ENCODE measurements at regions not wholly inside any gene's neighbourhood (a gene's known extent, or its start where the extent isn't known, plus 50 kb on each side); places are given as distances from the start of the nearest gene placed in this dataset.

DNA sequence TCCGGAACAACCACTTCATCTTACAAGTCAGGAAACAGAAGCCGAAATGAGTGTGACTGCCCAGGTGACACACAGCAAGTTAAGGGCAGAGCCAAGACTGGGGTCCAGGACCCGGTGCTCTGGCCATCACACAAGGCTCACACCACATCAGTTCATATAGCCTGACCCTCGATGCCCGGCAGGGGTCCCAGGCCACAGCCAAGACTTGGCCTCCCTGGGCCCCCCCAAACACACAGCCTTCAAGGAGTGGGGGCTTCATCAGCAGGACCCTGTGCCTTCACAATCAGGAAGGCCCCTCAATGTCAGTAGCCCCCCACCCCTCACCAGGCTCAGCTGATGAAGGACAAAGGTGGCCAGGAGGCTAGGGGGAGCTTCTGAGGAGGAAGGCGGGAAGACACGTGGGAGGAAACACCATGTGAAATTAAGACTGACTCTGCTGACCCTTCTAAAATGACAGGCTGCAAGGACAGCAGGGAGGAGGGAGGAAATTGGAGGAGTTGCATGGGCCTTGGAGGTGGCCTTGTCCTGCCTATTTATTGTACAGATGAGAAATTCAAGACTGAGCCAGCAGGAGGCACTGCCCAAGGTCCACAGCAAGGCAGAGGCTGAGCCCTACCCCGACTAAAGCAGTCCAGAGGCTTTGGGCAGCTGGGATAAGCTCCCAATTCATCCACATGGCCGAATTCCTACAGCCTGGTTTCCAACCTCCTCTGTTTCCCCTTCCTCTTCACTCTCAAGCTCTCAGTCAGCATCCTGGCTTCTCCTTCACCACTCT is 216.1 kb upstream of the ZMIZ1 start:
- peak; percentile 8 to 33 for DNase-seq

DNA sequence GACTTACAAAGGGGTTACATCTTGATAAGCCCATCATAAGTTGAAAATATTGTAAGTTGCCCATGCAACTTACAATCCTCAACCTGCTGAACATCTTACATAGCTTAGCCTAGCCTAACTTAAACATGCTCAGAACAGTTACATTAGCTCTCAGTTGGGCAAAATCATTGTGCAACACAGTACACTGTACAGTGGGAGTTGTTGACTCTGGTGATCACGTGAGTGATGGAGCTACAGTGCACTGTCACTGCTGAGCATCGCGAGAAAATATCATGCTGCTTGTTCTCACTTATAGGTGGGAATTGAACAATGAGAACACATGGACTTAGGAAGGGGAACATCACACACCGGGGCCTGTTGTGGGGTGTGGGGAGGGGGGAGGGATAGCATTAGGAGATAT is 214.9 kb upstream of the ZMIZ1 start:
- no peak for DNase-seq

DNA sequence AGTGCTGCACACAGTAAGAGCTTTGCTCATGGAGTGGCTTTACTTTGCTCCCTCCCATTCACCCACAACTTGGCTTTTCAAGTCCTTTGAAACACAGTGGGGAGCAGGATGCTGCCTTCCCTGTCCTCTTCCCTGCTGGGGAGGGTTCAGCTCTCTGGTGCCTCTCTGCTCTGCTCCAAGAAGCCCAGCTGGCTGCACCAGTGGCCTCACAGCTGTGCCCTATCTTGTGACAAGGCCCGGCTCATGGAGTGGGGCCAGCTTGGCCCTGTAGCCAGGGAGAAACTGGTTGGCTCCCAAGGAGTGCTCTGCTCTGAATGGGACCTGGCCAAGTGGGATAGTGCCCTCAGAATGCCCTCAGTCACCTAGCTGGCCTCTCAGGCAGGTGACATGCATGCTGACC is 212.3 kb upstream of the ZMIZ1 start:
- no peak for DNase-seq

DNA sequence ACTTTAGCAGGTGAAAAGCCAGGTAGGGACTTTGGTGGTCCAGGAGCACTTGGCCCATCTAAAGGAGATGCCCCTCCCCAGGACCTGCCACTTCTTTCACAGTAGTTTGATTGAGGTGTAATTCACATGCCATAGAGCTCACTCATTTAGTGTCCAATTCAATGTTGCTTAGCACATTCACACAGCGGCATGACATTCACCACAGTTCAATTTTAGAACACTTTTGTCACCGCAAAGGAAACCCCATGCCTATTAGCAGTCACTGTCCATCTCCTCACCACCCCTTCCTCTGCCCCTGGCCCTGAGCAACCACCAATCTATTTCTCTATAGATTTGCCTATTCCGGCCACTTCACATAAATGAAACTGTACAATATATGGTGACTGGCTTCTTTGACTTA is 211.6 kb upstream of the ZMIZ1 start:
- DNase-seq = no peak

DNA sequence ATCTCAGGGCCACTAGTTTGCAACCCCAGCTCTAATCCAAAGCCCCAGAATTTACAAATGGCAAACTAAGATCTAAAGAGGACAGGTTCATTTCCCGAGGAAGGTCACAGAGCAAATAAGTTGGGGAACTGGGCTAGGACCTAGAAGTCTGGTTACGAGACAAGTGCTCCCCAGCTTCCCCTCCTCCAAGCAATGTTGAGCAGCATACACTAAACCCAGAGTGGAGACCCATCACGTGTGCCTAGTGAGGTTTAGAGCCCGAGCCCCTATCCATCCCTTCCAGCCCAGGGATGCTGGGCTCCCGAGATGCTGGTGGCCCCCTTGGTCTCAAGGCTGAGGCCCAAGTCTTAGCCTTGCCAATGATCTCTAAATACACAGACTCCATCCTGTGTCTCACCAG is 209.5 kb upstream of the ZMIZ1 start:
- no peak for DNase-seq

DNA sequence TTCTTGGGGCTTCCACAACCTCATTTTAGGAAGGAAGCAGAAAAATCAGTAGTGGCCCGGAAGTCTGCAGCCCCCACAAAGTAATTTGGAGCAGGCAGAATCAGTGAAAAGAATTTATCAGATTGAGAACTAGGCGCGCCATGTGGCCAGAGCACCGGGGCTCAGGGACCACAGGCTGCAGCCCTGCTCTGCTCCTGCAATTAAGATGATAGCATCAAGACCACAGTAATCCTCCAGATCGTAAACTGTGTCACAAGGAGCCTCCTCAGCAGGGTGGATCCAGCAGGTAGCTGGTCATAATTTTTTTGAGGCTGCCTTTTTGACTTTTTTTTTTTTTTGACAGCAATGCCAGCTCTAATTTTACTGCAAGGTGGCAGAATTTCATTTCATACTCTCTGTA is 209.0 kb upstream of the ZMIZ1 start:
- DNase-seq = no peak

DNA sequence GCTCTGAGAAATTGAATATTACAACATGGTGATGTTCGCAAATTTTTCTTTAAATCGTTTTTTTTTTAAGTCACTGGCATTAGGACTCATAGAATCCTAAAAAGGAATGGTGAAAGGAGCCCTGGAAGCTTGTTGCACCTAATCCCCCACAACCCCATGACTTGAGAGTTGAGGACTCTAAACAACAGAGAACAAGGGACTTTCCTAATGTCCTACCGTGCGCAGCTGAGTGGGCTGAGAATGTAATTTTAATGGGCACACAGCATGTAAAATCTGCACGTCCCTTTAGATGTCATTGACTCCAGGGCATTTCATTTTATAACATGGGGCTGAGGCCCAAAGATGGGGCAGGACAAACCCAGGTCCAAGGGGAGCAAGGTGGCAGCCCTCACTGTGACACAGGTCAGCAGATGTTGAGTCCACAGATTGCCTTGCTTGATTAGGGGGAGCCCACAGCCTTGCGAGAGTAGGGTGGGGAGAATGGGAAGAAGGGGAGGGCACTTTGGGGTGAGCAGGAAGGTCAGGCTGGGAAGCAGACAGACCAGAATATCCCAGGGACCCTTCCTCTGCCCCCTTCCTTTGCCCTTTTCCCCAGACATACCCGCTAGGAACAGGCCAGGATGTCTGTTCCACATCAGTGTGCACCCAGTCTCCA is 208.4 kb upstream of the ZMIZ1 start:
- DNase-seq = no peak

DNA sequence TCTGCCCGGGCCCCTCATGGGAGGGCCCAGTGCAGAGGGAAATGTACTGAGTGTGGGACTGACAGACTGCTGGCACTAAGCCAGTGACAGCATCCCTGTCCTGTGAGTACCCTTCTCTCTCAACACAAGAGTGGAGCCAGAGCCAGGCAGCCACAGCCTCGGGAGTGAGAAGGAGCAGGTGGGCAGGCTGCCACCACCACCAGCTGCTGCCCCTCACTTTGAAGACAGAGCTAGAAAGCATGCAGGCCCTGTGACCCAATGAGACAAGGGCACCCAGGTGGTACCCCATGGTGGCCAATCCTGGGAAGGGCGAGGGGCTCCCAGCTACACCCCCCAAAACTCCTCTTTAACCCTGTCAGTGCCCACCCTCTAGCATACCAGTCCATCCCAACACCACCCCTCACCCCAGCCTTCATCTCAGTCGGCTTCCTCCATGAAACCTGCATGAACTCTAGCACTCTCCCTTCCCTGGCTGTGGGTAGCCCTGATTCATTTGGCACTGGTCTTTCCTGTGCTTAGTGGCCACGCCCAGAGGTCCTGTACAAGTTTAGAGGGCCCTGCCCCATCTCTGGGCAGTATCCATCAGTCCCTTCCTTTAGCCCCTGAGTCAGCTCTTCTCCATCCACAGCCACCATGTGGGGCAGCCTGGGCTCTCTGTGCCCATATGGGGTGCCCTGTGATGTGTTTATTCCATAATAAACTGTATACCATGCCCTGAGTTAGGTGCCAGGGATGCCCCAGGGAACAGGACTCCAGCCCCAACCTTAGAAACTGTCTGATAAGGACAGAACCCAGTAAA is 207.0 kb upstream of the ZMIZ1 start:
- DNase-seq = no peak

DNA sequence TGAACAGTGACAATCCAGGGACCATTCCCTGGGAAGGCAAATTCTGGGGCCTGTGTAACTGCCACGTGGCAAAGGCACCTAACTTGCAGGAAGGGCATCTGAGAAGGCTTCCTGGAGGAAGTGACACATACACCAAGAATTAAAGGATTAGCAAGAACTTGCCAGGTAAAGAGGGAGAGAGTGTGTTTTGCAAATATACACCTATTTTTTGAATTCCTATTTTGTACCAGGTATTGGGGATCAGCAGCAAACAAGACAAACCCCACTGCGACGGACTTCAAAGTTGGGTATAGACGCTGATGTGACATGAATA is 206.5 kb upstream of the ZMIZ1 start:
- DNase-seq = no peak

DNA sequence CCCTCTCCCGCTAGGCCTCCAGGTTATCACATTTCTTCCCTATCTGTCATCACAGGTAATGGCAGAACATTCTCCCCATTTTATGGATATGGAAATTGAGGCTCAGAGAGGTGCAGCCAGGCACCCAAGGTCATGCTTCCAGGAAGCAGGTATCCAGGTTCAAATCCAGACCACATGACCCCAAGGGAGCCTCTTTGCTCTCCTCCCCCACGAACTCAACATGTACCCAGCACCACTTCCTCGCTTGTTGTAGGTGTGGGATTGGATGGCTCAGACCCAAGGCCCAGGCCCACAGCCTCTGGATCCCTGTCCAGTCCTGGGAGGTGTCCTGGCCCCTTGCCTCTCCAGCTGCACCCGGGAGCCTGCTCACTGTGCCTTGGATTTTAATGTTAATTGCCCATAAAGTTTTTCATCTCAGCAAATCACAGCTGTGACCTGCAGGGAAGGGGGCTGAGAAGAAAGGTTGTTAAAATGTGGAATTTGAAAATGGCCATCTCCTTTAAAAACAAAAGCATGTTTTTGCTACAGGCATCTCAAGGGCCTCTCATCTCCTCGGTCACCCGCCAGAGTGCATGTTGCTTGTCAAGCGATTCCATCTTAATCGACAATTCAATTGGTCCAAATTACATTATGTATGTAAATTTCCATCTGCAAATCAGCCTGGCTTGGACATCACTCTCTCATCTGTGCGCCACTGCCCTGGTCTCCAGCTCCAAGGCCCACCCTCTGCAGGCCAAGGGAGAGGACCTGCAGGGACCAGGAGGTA is 205.4 kb upstream of the ZMIZ1 start:
- DNase-seq = no peak

DNA sequence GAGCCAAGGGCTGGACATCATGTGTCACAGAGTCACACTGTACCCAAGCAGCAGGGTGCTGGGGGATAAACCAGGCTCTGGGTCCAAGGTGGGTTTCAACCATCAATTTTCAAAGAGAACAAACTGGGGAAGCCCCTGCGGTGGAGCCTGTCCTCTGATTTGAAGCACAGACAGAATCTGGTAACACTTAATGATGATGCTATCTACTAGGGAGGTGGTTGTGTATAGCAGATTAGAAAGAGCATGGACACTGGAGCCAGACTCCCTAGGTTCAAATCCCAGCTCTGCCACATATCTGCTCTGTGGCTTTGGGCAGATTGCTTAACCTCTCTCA is 204.9 kb upstream of the ZMIZ1 start:
- DNase-seq = no peak

DNA sequence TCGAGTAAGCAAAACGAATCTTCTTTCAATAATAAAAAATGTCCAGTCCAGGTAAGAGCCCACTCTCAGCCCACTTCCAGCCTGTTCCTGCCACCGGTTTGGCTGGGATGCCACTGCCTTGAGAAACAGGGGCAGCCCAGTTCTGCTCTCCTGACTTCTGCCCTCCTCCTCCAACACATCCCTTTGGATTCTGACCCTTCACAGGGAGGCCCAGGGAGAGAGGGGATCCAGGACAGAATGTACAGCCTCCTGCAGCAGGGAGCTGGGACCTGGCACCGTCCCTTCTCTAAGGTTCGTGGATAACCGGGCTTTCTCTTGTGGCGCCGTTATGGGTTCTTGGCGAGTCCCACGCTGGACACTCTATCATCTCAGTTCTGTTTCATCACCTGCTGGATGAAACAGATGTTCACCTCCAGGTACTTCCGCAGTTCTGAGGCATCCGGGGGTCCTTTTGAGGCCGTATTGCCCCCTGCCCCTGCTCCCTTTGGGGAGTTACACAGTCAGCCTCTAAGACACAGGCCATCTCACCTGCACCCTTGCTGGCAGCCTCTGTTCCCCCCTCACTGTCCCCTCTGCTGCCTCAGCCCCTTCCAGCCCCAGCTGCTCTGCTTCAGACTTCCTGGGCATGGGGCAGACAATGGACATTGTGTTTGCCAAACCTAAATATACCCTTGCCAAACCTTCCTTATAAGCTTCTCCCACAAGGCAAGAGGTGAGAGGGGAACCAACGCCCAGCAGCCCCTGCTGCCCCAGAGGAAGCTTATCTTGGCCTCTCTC is 203.8 kb upstream of the ZMIZ1 start:
- no peak for DNase-seq

DNA sequence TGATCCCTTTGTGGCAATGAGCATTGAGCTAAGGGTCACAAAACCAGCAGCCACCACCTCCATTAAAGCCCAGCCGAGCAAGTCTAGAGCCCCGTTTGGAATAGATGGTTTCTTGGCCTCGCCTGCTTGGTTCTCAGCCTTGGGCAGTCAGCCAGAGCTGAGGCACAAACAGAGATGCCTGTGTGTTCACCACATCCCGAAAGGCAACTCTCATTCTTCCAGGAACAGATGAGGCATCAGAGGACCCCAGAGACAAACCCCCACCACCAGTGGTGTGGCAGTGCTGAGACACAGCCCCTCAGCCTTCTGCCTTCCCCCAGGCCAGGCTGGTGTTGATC is 203.3 kb upstream of the ZMIZ1 start:
- DNase-seq = no peak

DNA sequence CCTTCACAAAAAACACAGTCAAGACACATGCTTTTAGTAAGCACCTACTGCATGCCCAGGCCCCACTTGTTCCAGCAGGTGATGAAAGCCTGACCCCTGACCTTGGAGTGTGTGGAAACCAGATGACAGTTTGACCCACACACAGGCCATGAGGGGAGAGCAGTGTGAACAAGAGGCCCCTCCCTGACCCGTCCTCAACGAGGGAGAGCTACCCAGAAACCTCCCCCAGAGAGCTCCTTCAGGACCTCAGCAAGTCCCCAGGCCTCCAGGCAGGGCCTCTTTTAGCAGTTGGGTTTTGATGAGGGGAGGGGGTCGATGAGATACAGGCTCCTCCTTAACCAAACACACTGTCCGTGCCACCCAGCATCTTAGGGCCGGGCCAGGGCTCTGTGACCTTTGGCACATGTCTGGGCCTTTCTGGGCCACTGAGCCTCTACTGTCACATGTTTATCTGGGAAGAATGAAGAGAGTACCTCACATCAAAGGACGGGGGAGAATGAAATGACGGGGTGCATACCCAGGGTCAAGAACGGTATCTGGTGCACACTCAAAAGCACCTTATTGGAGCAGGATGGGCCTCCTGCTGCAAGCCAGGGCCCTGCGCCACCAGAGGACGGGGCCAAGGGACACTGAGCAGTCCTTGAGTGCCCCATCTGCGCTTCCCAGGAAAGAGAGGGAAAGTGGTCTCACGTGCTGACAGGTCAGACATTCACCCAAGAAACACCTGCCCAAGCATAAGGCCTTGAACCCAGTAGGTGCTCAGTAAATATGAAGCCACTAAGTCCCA is 202.6 kb upstream of the ZMIZ1 start:
- no peak for DNase-seq

DNA sequence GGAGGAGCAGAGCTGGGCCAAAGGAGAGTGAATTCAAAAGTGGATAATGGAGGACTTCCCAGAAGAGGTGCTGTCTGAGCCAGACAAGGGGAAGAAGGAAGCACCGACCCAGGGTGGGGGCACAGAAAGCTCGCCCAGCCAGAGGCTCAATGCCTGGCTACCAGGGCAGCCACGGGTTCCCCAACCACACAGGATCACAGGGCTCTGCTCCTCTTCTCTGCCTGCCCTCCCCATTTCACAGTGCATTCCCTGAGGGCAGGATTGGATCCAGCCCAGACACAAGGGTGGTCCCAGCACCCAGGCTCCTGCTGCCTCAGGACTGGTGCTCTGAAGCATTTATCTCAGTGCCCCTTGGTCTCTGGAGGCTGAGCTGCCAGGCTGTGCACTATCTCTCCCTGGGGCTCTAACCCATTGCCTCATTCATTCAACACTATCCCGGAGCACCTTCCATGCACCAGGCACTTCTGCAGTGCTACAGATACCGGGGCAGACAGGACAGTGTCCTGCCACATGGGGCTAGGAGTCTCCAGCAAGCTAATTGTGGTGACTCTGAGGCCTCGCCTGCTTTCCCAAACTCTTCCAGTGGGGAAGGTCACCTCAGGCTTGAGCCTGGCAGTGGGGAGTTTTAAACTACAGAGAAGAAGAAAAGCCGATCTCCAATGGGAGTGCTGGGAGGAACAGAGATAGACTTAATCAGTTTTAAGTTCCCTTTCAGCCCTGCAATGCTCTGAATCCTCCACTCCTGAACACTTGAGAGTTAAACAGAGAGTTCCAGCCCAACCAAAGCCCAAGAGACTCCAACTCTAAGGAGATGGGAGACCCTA is 201.8 kb upstream of the ZMIZ1 start:
- no peak for DNase-seq

DNA sequence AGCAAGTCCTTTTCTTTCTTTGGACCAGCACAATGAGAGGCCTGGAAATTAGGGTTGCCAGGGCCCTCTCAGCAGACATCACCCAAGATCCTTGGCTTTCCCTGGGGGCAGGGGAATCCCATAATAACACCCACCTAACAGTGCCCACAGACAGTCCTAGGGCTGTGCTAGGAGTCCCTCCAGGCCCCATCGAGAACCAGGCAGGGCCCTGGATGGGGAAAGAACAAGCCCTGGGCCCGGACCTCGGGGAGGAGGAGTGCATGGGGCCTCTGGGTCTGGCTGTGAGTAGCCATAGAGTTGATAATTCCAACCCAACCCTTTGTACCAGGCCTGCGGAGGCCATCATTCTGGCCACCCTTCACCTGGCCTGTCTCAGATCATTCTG is 201.2 kb upstream of the ZMIZ1 start:
- DNase-seq = no peak

DNA sequence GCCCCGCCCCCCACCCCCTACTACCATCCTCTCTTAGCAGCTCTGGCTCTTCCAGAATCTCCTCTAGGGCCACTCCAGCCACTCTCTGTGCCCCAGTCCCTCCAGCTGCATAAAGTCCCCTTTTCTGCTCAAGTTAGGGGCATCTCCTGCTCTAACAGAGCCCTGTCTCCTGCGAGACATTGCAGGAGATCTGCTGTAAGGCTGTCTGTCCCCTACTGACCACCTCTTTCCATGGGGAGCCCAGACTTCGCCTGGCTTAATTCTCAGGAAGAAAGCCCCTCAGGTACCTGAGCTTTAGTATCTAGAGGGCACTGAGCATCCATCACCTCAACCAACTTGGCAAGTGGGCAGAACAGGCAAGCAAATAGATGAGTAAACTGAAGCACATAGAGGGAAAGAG is 200.7 kb upstream of the ZMIZ1 start:
- no peak for DNase-seq

DNA sequence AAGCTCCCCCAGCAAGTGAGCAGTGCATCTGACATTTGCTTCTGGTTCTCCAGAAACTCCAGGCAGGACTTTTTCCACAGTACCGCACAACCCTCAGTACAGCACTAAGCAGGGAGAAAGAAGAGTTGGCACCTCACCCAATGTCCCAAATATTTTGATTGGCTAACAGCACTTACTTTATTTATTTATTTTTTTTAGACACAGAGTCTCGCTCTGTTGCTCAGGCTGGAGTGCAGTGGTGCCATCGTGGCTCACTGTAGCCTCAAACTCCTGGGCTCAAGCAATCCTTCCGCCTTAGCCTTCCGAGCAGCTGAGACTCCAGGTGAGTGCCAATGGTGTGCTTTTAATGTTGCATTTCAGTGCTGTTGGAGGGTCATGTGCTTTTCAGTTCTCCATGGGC is 200.3 kb upstream of the ZMIZ1 start:
- no peak for DNase-seq

DNA sequence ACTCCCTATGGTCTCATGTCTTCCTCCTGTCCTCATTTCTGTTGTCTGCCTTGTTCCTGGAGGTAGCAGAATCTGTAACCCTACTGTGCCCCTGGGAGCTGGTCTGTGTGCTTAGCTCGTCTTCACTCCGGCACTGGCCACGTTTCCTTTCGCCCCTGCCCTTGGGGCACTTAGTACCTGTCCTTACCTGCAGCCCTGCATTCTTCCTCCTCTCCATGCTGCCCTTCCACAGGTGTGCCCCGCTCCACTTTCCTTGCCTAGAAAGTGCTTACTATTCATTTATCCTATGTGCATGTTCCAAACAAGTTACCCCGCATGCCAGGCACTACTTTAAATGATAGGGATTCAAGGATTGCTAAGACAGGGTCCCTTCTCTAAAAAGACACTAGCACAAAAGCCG is 199.9 kb upstream of the ZMIZ1 start:
- no peak for DNase-seq

DNA sequence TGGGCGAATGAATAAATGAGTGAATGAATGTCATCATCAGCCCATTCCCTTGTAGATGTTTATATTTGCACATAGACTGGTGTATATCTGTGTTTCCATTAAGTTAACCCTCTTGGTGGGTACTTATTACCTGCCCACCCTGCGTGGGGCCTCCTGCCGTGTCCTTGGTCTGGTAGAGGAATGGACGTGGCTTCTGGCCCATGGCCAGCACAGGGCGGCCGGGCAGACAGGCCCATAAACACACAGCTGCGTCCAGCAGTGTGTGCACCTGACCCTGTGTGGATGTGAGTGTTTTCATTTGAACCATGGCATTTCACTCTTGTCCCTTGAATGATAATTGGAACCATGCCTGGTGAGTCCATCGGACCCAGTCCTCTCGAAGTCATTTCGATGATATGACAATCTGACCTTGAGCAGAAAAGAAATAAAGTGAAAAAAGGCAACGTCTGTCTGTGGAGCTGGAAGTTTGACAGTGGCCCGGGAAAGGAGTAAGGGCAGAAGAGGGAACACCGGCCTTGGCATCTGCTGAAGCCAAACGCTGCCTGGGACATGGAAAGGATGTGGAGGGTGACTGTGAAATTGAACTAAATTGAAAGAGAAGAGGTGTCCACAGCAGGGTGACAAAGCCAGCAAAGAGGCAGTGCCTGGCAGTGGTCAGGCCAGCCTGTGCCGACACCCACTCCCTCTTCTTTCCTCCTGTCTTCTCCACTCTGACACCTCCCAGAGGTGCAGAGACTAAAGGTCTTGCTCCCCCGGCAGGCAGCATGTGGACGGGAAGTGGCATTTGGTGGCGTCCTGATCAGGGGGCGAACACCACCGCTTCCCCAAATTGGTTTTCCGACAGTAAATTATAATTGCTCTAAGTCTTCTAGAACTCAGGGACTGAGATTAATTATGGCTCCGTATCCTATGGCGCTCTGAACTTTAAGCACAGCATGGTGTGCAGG is 199.0 kb upstream of the ZMIZ1 start:
- DNase-seq = no peak

Data from CD4-positive, alpha-beta T cell treated with Interferon alpha-2 for 1 hour (primary cell).